ENCODE measurements at regions not wholly inside any gene's neighbourhood (a gene's known extent, or its start where the extent isn't known, plus 50 kb on each side); places are given as distances from the start of the nearest gene placed in this dataset.

DNA sequence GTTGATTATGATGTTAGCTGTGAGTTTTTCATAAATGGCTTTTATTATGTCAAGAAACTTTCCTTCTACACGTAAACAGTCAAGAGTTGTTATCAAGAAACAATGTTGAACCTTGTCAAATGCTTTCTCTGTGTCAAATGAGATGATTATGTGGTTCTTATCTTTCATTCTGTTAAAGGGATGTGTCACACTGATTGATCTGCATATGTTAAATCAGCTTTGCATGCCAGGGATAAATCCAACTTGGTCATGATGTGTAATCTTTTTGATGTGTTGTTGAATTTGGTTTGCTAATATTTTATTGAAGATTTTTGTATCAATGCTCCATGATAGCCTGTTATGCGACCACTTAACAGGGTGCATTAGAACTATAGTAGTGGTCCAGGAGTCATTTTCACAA lies 107.3 kb downstream of the C1QL2 start:
- DNase-seq (ENCODE audit: low read depth in 4 of 4, low spot score in 2 of 4) = no peak

DNA sequence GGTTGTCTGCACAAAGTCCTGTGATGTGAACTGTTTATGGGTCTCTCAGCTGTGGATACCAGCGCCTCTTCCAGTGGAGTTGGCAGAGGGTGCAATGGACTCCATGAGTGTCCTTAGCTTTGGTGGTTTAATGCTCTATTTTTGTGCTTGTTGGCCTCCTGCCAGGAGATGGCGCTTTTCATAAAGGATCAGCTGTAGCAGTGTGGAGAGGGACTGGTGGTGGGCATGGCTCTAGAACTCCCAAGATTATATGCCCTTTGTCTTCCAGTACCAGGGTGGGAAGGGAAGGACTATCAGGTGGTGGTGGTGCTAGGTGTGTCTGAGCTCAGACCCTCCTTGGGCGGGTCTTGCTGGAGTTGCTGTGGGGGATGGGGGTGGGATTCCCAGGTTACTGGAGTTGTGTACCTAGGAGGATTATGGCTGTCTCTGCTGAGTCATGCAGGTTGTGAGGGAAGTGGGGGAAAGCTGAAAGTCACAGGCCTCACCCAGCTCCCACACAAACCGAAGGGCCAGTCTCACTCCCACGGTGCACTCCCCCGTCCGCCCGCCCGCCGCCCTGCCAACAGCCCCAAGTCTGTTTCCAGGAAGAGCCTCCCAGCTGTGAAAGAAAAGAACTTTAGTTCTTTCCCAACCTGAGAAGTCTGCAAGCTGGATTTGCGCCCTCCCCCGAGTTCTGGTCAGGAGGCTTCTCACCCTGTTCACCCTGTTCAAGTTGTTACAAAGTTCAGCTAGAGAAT lies 108.1 kb downstream of the MARCO start:
- DNase-seq (ENCODE audit: low read depth in 4 of 4, low spot score in 2 of 4) = peak in 2 of 4 donors; percentile 5 to 6
